GM23338 (cell line): ENCODE measurements at regions not wholly inside any gene's neighbourhood (a gene's known extent, or its start where the extent isn't known, plus 50 kb on each side); places are given as distances from the start of the nearest gene placed in this dataset.

Experiments
- ATAC-seq: fragments of 200-7000 bp; cut with Tn5 transposase; 3 replicates; pipeline ENCODE4 v1.9.1; 2020
- DNase-seq: peaks from one replicate; pipeline ENCODE4 v3.0.0-alpha.2; 2015; ENCODE audit warnings: low spot score
- H2AFZ ChIP-seq: fragments of 200-600 bp; sonication (generic); 2 replicates; pipeline ENCODE4 v1.8.0; 2016; ENCODE audit warnings: antibody characterized with exemption, mild to moderate bottlenecking, moderate library complexity
- H3F3A ChIP-seq: fragments of 200-600 bp; sonication (generic); replicated peaks from 2 replicates; pipeline ENCODE4 v1.8.0; 2017; ENCODE audit warnings: antibody characterized with exemption, mixed run types, low read depth
- H3K27ac ChIP-seq: fragments of 200-600 bp; sonication (generic); 2 replicates; pipeline ENCODE4 v1.6.1; 2016; ENCODE audit warnings: low read depth
- H3K27me3 ChIP-seq: fragments of 200-600 bp; sonication (generic); 2 replicates; pipeline ENCODE4 v1.8.0; 2016; ENCODE audit warnings: mild to moderate bottlenecking, mixed run types, moderate library complexity; ENCODE audit not compliant: insufficient read depth
- H3K36me3 ChIP-seq: fragments of 200-600 bp; sonication (generic); 2 replicates; pipeline ENCODE4 v1.8.0; 2016; ENCODE audit warnings: mild to moderate bottlenecking; ENCODE audit not compliant: insufficient read depth
- H3K4me1 ChIP-seq: fragments of 200-600 bp; sonication (generic); 2 replicates; pipeline ENCODE4 v1.8.0; 2016; ENCODE audit warnings: mild to moderate bottlenecking, moderate library complexity; ENCODE audit not compliant: insufficient read depth
- H3K4me2 ChIP-seq: fragments of 200-600 bp; sonication (generic); 2 replicates; pipeline ENCODE4 v1.7.1; 2017; ENCODE audit warnings: mixed run types
- H3K4me3 ChIP-seq: fragments of 200-600 bp; sonication (generic); 2 replicates; pipeline ENCODE4 v1.6.1; 2016; ENCODE audit warnings: mixed run types
- H3K79me2 ChIP-seq: fragments of 200-600 bp; sonication (generic); replicated peaks from 2 replicates; pipeline ENCODE4 v1.8.0; 2017; ENCODE audit warnings: mild to moderate bottlenecking; ENCODE audit not compliant: insufficient read depth
- H3K9me2 ChIP-seq: fragments of 200-600 bp; sonication (generic); 2 replicates; pipeline ENCODE4 v1.8.0; 2017; ENCODE audit not compliant: insufficient read depth
- H4K20me1 ChIP-seq: fragments of 200-600 bp; sonication (generic); replicated peaks from 2 replicates; pipeline ENCODE4 v1.8.0; 2017; ENCODE audit warnings: mild to moderate bottlenecking; ENCODE audit not compliant: insufficient read depth
- H3K27ac Mint-ChIP-seq: 2 replicates; pipeline ENCODE4 v1.8.0; 2020; ENCODE audit warnings: inconsistent platforms, mild to moderate bottlenecking, moderate library complexity, mixed read lengths
- H3K27me3 Mint-ChIP-seq: 3 replicates; pipeline ENCODE4 v1.8.0; 2022; ENCODE audit warnings: low read depth, mild to moderate bottlenecking, moderate library complexity, mixed read lengths, inconsistent platforms; ENCODE audit not compliant: insufficient read depth, poor library complexity
- H3K36me3 Mint-ChIP-seq: 3 replicates; pipeline ENCODE4 v1.8.0; 2021; ENCODE audit warnings: low read depth, mild to moderate bottlenecking, inconsistent platforms, moderate library complexity, mixed read lengths
- H3K4me1 Mint-ChIP-seq: 3 replicates; pipeline ENCODE4 v1.8.0; 2020; ENCODE audit warnings: mild to moderate bottlenecking, inconsistent platforms, mixed read lengths
- H3K4me3 Mint-ChIP-seq: 3 replicates; pipeline ENCODE4 v1.8.0; 2021; ENCODE audit warnings: moderate library complexity, mild to moderate bottlenecking, inconsistent platforms, mixed read lengths
- H3K9me3 Mint-ChIP-seq: 3 replicates; pipeline ENCODE4 v1.8.0; 2020; ENCODE audit warnings: moderate library complexity, mild to moderate bottlenecking, inconsistent platforms, mixed read lengths
- CREB1 ChIP-seq: fragments of 250-450 bp; sonication (Bioruptor Pico); IDR thresholded peaks from 2 replicates; pipeline ENCODE4 v1.5.0; 2020; ENCODE audit warnings: low read depth, mild to moderate bottlenecking, moderate library complexity
- EZH2 ChIP-seq: fragments of 200-600 bp; sonication (generic); IDR thresholded peaks from one replicate; pipeline ENCODE4 v1.8.0; 2017; ENCODE audit warnings: antibody characterized with exemption, mild to moderate bottlenecking, low read depth; ENCODE audit not compliant: unreplicated experiment
- JUNB ChIP-seq: IDR thresholded peaks from one replicate; pipeline ENCODE4 v1.6.1; 2016; ENCODE audit warnings: antibody characterized with exemption; ENCODE audit not compliant: unreplicated experiment
- NANOG ChIP-seq: IDR thresholded peaks from 2 replicates; pipeline ENCODE4 v1.6.1; 2016; ENCODE audit warnings: antibody characterized with exemption, borderline replicate concordance
- POLR2AphosphoS5 ChIP-seq: IDR thresholded peaks from 2 replicates; pipeline ENCODE4 v1.6.1; 2016; ENCODE audit warnings: antibody characterized with exemption, low read depth
- STAT1 ChIP-seq: IDR thresholded peaks from one replicate; pipeline ENCODE4 v1.6.1; 2016; ENCODE audit warnings: antibody characterized with exemption; ENCODE audit not compliant: unreplicated experiment
- ZNF114 ChIP-seq: fragments of 250-450 bp; sonication (Bioruptor Pico); IDR thresholded peaks from 2 replicates; pipeline ENCODE4 v1.5.0; 2020; ENCODE audit warnings: mild to moderate bottlenecking, moderate library complexity
- ZNF331 ChIP-seq: fragments of 250-450 bp; sonication (Bioruptor Pico); IDR thresholded peaks from 2 replicates; pipeline ENCODE4 v1.5.0; 2020; ENCODE audit warnings: low read depth, mild to moderate bottlenecking, moderate library complexity
- TF ChIP-seq, protein P1 (sequence below): IDR thresholded peaks from 2 replicates; pipeline ENCODE4 v1.6.1; 2016; ENCODE audit warnings: antibody characterized with exemption
- TF ChIP-seq, protein P2 (sequence below): fragments of 250-450 bp; sonication (Bioruptor Pico); IDR thresholded peaks from 2 replicates; pipeline ENCODE4 v1.5.0; 2020; ENCODE audit warnings: mild to moderate bottlenecking, moderate library complexity
- TF ChIP-seq, protein P3 (sequence below): IDR thresholded peaks from one replicate; pipeline ENCODE4 v1.6.1; 2018; ENCODE audit warnings: antibody characterized with exemption; ENCODE audit not compliant: unreplicated experiment

DNA sequence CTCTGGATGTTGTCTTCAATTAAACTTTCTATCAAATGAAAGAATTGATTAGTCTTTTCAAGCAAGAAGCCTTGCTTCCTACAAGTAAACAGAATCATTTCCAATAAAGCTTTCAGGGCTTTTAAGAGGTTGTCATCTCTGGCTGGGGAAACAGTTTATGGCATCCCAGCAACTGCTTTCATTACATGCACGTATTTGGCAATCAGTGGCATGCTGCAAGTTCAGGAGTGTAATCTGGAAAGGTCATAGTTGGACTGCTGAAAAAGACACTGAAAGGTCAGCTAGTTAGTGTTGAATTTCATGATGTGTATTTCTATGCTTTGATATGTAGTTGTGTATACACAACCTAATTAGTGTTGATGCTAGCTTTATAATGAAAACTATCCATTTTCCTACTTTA, 332.9 kb downstream of the DSC3 start:
- TF ChIP-seq, protein P1, sequence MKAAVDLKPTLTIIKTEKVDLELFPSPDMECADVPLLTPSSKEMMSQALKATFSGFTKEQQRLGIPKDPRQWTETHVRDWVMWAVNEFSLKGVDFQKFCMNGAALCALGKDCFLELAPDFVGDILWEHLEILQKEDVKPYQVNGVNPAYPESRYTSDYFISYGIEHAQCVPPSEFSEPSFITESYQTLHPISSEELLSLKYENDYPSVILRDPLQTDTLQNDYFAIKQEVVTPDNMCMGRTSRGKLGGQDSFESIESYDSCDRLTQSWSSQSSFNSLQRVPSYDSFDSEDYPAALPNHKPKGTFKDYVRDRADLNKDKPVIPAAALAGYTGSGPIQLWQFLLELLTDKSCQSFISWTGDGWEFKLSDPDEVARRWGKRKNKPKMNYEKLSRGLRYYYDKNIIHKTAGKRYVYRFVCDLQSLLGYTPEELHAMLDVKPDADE = no peak
- TF ChIP-seq ZNF114 = no peak
- TF ChIP-seq NANOG = no peak
- TF ChIP-seq JUNB = no peak
- TF ChIP-seq, protein P2, sequence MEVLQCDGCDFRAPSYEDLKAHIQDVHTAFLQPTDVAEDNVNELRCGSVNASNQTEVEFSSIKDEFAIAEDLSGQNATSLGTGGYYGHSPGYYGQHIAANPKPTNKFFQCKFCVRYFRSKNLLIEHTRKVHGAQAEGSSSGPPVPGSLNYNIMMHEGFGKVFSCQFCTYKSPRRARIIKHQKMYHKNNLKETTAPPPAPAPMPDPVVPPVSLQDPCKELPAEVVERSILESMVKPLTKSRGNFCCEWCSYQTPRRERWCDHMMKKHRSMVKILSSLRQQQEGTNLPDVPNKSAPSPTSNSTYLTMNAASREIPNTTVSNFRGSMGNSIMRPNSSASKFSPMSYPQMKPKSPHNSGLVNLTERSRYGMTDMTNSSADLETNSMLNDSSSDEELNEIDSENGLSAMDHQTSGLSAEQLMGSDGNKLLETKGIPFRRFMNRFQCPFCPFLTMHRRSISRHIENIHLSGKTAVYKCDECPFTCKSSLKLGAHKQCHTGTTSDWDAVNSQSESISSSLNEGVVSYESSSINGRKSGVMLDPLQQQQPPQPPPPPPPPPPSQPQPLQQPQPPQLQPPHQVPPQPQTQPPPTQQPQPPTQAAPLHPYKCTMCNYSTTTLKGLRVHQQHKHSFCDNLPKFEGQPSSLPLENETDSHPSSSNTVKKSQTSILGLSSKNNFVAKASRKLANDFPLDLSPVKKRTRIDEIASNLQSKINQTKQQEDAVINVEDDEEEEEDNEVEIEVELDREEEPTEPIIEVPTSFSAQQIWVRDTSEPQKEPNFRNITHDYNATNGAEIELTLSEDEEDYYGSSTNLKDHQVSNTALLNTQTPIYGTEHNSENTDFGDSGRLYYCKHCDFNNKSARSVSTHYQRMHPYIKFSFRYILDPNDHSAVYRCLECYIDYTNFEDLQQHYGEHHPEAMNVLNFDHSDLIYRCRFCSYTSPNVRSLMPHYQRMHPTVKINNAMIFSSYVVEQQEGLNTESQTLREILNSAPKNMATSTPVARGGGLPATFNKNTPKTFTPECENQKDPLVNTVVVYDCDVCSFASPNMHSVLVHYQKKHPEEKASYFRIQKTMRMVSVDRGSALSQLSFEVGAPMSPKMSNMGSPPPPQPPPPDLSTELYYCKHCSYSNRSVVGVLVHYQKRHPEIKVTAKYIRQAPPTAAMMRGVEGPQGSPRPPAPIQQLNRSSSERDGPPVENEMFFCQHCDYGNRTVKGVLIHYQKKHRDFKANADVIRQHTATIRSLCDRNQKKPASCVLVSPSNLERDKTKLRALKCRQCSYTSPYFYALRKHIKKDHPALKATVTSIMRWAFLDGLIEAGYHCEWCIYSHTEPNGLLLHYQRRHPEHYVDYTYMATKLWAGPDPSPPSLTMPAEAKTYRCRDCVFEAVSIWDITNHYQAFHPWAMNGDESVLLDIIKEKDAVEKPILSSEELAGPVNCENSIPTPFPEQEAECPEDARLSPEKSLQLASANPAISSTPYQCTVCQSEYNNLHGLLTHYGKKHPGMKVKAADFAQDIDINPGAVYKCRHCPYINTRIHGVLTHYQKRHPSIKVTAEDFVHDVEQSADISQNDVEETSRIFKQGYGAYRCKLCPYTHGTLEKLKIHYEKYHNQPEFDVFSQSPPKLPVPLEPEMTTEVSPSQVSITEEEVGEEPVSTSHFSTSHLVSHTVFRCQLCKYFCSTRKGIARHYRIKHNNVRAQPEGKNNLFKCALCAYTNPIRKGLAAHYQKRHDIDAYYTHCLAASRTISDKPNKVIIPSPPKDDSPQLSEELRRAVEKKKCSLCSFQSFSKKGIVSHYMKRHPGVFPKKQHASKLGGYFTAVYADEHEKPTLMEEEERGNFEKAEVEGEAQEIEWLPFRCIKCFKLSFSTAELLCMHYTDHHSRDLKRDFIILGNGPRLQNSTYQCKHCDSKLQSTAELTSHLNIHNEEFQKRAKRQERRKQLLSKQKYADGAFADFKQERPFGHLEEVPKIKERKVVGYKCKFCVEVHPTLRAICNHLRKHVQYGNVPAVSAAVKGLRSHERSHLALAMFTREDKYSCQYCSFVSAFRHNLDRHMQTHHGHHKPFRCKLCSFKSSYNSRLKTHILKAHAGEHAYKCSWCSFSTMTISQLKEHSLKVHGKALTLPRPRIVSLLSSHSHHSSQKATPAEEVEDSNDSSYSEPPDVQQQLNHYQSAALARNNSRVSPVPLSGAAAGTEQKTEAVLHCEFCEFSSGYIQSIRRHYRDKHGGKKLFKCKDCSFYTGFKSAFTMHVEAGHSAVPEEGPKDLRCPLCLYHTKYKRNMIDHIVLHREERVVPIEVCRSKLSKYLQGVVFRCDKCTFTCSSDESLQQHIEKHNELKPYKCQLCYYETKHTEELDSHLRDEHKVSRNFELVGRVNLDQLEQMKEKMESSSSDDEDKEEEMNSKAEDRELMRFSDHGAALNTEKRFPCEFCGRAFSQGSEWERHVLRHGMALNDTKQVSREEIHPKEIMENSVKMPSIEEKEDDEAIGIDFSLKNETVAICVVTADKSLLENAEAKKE (CRISPR knock-in tag) = no peak
- TF ChIP-seq ZNF331 (CRISPR knock-in tag) = no peak
- TF ChIP-seq, protein P3, sequence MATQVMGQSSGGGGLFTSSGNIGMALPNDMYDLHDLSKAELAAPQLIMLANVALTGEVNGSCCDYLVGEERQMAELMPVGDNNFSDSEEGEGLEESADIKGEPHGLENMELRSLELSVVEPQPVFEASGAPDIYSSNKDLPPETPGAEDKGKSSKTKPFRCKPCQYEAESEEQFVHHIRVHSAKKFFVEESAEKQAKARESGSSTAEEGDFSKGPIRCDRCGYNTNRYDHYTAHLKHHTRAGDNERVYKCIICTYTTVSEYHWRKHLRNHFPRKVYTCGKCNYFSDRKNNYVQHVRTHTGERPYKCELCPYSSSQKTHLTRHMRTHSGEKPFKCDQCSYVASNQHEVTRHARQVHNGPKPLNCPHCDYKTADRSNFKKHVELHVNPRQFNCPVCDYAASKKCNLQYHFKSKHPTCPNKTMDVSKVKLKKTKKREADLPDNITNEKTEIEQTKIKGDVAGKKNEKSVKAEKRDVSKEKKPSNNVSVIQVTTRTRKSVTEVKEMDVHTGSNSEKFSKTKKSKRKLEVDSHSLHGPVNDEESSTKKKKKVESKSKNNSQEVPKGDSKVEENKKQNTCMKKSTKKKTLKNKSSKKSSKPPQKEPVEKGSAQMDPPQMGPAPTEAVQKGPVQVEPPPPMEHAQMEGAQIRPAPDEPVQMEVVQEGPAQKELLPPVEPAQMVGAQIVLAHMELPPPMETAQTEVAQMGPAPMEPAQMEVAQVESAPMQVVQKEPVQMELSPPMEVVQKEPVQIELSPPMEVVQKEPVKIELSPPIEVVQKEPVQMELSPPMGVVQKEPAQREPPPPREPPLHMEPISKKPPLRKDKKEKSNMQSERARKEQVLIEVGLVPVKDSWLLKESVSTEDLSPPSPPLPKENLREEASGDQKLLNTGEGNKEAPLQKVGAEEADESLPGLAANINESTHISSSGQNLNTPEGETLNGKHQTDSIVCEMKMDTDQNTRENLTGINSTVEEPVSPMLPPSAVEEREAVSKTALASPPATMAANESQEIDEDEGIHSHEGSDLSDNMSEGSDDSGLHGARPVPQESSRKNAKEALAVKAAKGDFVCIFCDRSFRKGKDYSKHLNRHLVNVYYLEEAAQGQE = no peak
- TF ChIP-seq STAT1 = no peak
- TF ChIP-seq POLR2AphosphoS5 = no peak
- TF ChIP-seq EZH2 = no peak
- no peak for TF ChIP-seq CREB1 (CRISPR knock-in tag)
- Histone ChIP-seq H3K9me2 (no peaks in the 10 kb centered on the region), H3K27ac (no peak overlapping the region), H3K79me2 (no peaks in the 10 kb centered on the region), H4K20me1 (no peaks in the 10 kb centered on the region), H3F3A (no peaks in the 10 kb centered on the region), H2AFZ (no peak overlapping the region), H3K36me3 (no peaks in the 10 kb centered on the region), H3K4me2 (no peak overlapping the region), H3K4me1 (no peaks in the 10 kb centered on the region), H3K27me3 (no peaks in the 10 kb centered on the region), H3K4me3 (no peak overlapping the region)
- Mint-ChIP-seq H3K9me3 (no peaks in the 10 kb centered on the region), H3K27me3 (no peaks in the 10 kb centered on the region), H3K4me1 (no peaks in the 10 kb centered on the region), H3K27ac (no peak overlapping the region), H3K4me3 (no peak overlapping the region), H3K36me3 (no peaks in the 10 kb centered on the region)
- ATAC-seq (no peak), DNase-seq (no peak)
